Hepatocyte (in vitro differentiated cells): ENCODE measurements at regions not wholly inside any gene's neighbourhood (a gene's known extent, or its start where the extent isn't known, plus 50 kb on each side); places are given as distances from the start of the nearest gene placed in this dataset.

Experiments
- DNase-seq: peaks from one replicate; pipeline ENCODE4 v3.0.0-alpha.2; 2016; ENCODE audit warnings: low spot score
- H2AFZ ChIP-seq: fragments of 200-600 bp; sonication (generic); 2 replicates; pipeline ENCODE4 v1.6.0; 2016; ENCODE audit warnings: antibody characterized with exemption, mild to moderate bottlenecking
- H3K27ac ChIP-seq: fragments of 200-600 bp; sonication (generic); 2 replicates; pipeline ENCODE4 v1.5.1; 2016; ENCODE audit warnings: mild to moderate bottlenecking
- H3K27me3 ChIP-seq: fragments of 200-600 bp; sonication (generic); 2 replicates; pipeline ENCODE4 v1.6.1; 2016
- H3K36me3 ChIP-seq: fragments of 200-600 bp; sonication (generic); replicated peaks from 2 replicates; pipeline ENCODE4 v1.5.1; 2016; ENCODE audit warnings: low read depth; ENCODE audit not compliant: insufficient read depth
- H3K4me1 ChIP-seq: fragments of 200-600 bp; sonication (generic); 2 replicates; pipeline ENCODE4 v1.5.1; 2016; ENCODE audit warnings: mild to moderate bottlenecking, moderate library complexity; ENCODE audit not compliant: insufficient read depth
- H3K4me2 ChIP-seq: fragments of 200-600 bp; sonication (generic); 2 replicates; pipeline ENCODE4 v1.6.0; 2016
- H3K4me3 ChIP-seq: fragments of 200-600 bp; sonication (generic); 2 replicates; pipeline ENCODE4 v1.5.1; 2016; ENCODE audit warnings: mild to moderate bottlenecking
- H3K79me2 ChIP-seq: fragments of 200-600 bp; sonication (generic); 2 replicates; pipeline ENCODE4 v1.6.0; 2017; ENCODE audit warnings: mild to moderate bottlenecking
- H3K9me2 ChIP-seq: fragments of 200-600 bp; sonication (generic); replicated peaks from 2 replicates; pipeline ENCODE4 v1.6.0; 2017; ENCODE audit warnings: mild to moderate bottlenecking; ENCODE audit not compliant: insufficient read depth
- H3K9me3 ChIP-seq: fragments of 200-600 bp; sonication (generic); 2 replicates; pipeline ENCODE4 v1.5.1; 2016; ENCODE audit warnings: low read depth, mild to moderate bottlenecking
- H4K20me1 ChIP-seq: fragments of 200-600 bp; sonication (generic); 2 replicates; pipeline ENCODE4 v1.6.0; 2016; ENCODE audit warnings: mild to moderate bottlenecking; ENCODE audit not compliant: insufficient read depth, poor library complexity, severe bottlenecking
- CTCF ChIP-seq: fragments of 200-600 bp; sonication (generic); IDR thresholded peaks from 2 replicates; pipeline ENCODE4 v1.5.1; 2016; ENCODE audit warnings: antibody characterized with exemption, mild to moderate bottlenecking; ENCODE audit not compliant: poor library complexity
- EZH2 ChIP-seq: fragments of 200-600 bp; sonication (generic); IDR thresholded peaks from 2 replicates; pipeline ENCODE4 v1.6.1; 2016; ENCODE audit warnings: antibody characterized with exemption, mild to moderate bottlenecking, borderline replicate concordance
- EZH2phosphoT487 ChIP-seq: fragments of 200-600 bp; sonication (generic); IDR thresholded peaks from one replicate; pipeline ENCODE4 v1.6.1; 2018; ENCODE audit warnings: antibody characterized with exemption, mild to moderate bottlenecking, low read depth, moderate library complexity; ENCODE audit not compliant: unreplicated experiment, severe bottlenecking
- WGBS: methylation state at CpG from one replicate; pipeline ENCODE4 v1.1.6; 2016; ENCODE audit warnings: low lambda C conversion rate; ENCODE audit errors: missing lambda C conversion rate; 5-methylcytosine and 5-hydroxymethylcytosine counted together

- Histone ChIP-seq H3K4me1 (no peaks in the 10 kb centered on the region), H4K20me1 (no peaks in the 10 kb centered on the region), H3K4me2 (no peak overlapping the region), H3K27ac (no peak overlapping the region), H3K9me2 (no peaks in the 10 kb centered on the region), H3K9me3 (no peaks in the 10 kb centered on the region), H3K36me3 (no peaks in the 10 kb centered on the region), H3K27me3 (no peaks in the 10 kb centered on the region), H2AFZ (no peak overlapping the region), H3K4me3 (no peak overlapping the region), H3K79me2 (no peaks in the 10 kb centered on the region)
- WGBS: 67% methylated on average over 3 of the region's 3 CpGs
- DNase-seq: no peak
- TF ChIP-seq EZH2: no peak
- no peak for TF ChIP-seq CTCF
- no peak for TF ChIP-seq EZH2phosphoT487
Measured at GRCh38 chr9:22815246-22815645, 368.6 kb downstream of the DMRTA1 start.

GRCh38 chr9:22817181-22817580 lies 370.6 kb downstream of the DMRTA1 start:
- no peaks in the 10 kb centered on the region for H3K79me2 ChIP-seq
- no peaks in the 10 kb centered on the region for H3K36me3 ChIP-seq
- no peaks in the 10 kb centered on the region for H3K9me2 ChIP-seq
- no peak overlapping the region for H3K4me2 ChIP-seq
- no peaks in the 10 kb centered on the region for H3K9me3 ChIP-seq
- no peaks in the 10 kb centered on the region for H4K20me1 ChIP-seq
- no peak for DNase-seq
- H3K27me3 ChIP-seq: no peaks in the 10 kb centered on the region
- no peak overlapping the region for H3K27ac ChIP-seq
- H3K4me3 ChIP-seq: no peak overlapping the region
- H2AFZ ChIP-seq: no peak overlapping the region
- no peak for TF ChIP-seq EZH2
- TF ChIP-seq CTCF: no peak
- no peak for TF ChIP-seq EZH2phosphoT487
- H3K4me1 ChIP-seq: no peaks in the 10 kb centered on the region

GRCh38 chr9:22829236-22829635 lies 382.6 kb downstream of the DMRTA1 start:
- H4K20me1 ChIP-seq: no peaks in the 10 kb centered on the region
- no peak overlapping the region for H2AFZ ChIP-seq
- no peaks in the 10 kb centered on the region for H3K27me3 ChIP-seq
- no peak for DNase-seq
- no peaks in the 10 kb centered on the region for H3K9me2 ChIP-seq
- H3K4me2 ChIP-seq: no peak overlapping the region
- H3K79me2 ChIP-seq: no peaks in the 10 kb centered on the region
- no peaks in the 10 kb centered on the region for H3K36me3 ChIP-seq
- H3K4me1 ChIP-seq: no peaks in the 10 kb centered on the region
- WGBS: 74% methylated on average over 1 of the region's 1 CpG
- no peak overlapping the region for H3K4me3 ChIP-seq
- no peak overlapping the region for H3K27ac ChIP-seq
- H3K9me3 ChIP-seq: no peaks in the 10 kb centered on the region
- TF ChIP-seq EZH2: no peak
- no peak for TF ChIP-seq CTCF
- TF ChIP-seq EZH2phosphoT487: no peak

GRCh38 chr9:22838266-22838665 lies 391.6 kb downstream of the DMRTA1 start:
- no peak overlapping the region for H2AFZ ChIP-seq
- H3K79me2 ChIP-seq: no peaks in the 10 kb centered on the region
- H3K9me2 ChIP-seq: no peaks in the 10 kb centered on the region
- H3K4me2 ChIP-seq: no peak overlapping the region
- H3K9me3 ChIP-seq: no peaks in the 10 kb centered on the region
- H3K27me3 ChIP-seq: no peaks in the 10 kb centered on the region
- no peak overlapping the region for H3K27ac ChIP-seq
- DNase-seq: no peak
- no peak overlapping the region for H3K4me3 ChIP-seq
- H3K36me3 ChIP-seq: no peaks in the 10 kb centered on the region
- no peaks in the 10 kb centered on the region for H3K4me1 ChIP-seq
- TF ChIP-seq CTCF: no peak
- no peak for TF ChIP-seq EZH2phosphoT487
- TF ChIP-seq EZH2: no peak
- no peaks in the 10 kb centered on the region for H4K20me1 ChIP-seq
- 60% methylated on average over 3 of the region's 3 CpGs for WGBS
